ENCODE measurements at regions not wholly inside any gene's neighbourhood (a gene's known extent, or its start where the extent isn't known, plus 50 kb on each side); places are given as distances from the start of the nearest gene placed in this dataset.

- POLR2A ChIA-PET: no interaction called here
- no peak overlapping the region for H3K9ac ChIP-seq
- no peak overlapping the region for H3K4me2 ChIP-seq
These were observed 1133.3 kb downstream of the BCL11B start for GRCh38 chr14:98138666-98139065.

GRCh38 chr14:98140862-98141530 is 1131.0 kb downstream of the BCL11B start:
- TF ChIP-seq RAD21 (IDR thresholded peaks at IDR 0.05; ENCODE audit: low read length): no peak
- TF ChIP-seq RFX5 (IDR thresholded peaks at IDR 0.05; ENCODE audit: low read length): no peak
- TF ChIP-seq RCOR1 (IDR thresholded peaks at IDR 0.05; ENCODE audit: low read length): no peak
- 4% methylated on average over 7 of the region's 7 CpGs for WGBS (ENCODE audit: low lambda C conversion rate)
- DNase-seq: no peak
- Histone ChIP-seq H3K27me3 (ENCODE audit: insufficient read depth) (no peaks in the 10 kb centered on the region), H3K9ac (no peak overlapping the region), H3F3A (replicated peaks; ENCODE audit: insufficient read depth) (no peaks in the 10 kb centered on the region), H2AFZ (ENCODE audit: low read depth) (no peak overlapping the region), H3K36me3 (replicated peaks in 1 of 2; ENCODE audit: control insufficient read depth in 1 of 2, insufficient read depth in 2 of 2, low read length in 1 of 2) (no peaks in the 10 kb centered on the region), H3K4me1 (ENCODE audit: control insufficient read depth in 1 of 2, insufficient read depth in 2 of 2, low read depth in 1 of 2, low read length in 1 of 2) (no peaks in the 10 kb centered on the region), H3K4me2 (no peak overlapping the region), H3K9me2 (no peaks in the 10 kb centered on the region), H3K27ac (ENCODE audit: low read depth in 2 of 2, low read length in 1 of 2) (no peak overlapping the region), H3K79me2 (ENCODE audit: insufficient read depth) (no peaks in the 10 kb centered on the region), H3K9me3 (no peaks in the 10 kb centered on the region), H4K20me1 (ENCODE audit: insufficient read depth) (no peaks in the 10 kb centered on the region), H3K4me3 (ENCODE audit: low read depth in 2 of 2, low read length in 1 of 2) (no peak overlapping the region)
- ChIA-PET CTCF (interaction anchor here (2.2 kb wide), 1 partner anchor 12 kb away, joined by 10 read pairs; no protein-coding TSS in a partner anchor), POLR2A (no interaction called here)

More at GRCh38 chr14:98138666-98139065, 1133.3 kb downstream of the BCL11B start:
- CTCF ChIA-PET: interaction anchor here (1.3 to 2.2 kb wide), 3 partner anchors 9 to 31 kb away, joined by 4 to 10 read pairs (median 5); no protein-coding TSS in a partner anchor
- no peaks in the 10 kb centered on the region for H4K20me1 ChIP-seq (ENCODE audit: insufficient read depth)
- H3K4me3 ChIP-seq (ENCODE audit: low read depth in 2 of 2, low read length in 1 of 2): peak overlapping the region in 1 of 2 experiments; percentile 32; a peak in 1 of 4 replicates
- H3K79me2 ChIP-seq (ENCODE audit: insufficient read depth): no peaks in the 10 kb centered on the region
- no peaks in the 10 kb centered on the region for H3K36me3 ChIP-seq (replicated peaks in 1 of 2; ENCODE audit: control insufficient read depth in 1 of 2, insufficient read depth in 2 of 2, low read length in 1 of 2)
- no peak overlapping the region for H3K27ac ChIP-seq (ENCODE audit: low read depth in 2 of 2, low read length in 1 of 2)
- TF ChIP-seq PBX3 (IDR thresholded peaks at IDR 0.05) (no peak), SMC3 (IDR thresholded peaks at IDR 0.05; ENCODE audit: low read depth, low read length) (0 out of 2 replicates have a peak, but pooled peaks have one; percentile 11), NFIC (IDR thresholded peaks at IDR 0.05; ENCODE audit: borderline replicate concordance) (no peak), CTCF (IDR thresholded peaks at IDR 0.05) (peak; percentile 60), RAD21 (IDR thresholded peaks at IDR 0.05; ENCODE audit: low read length) (peak; percentile 36; the same call in 1 of the 2 replicates)
- 12% methylated on average over 6 of the region's 6 CpGs for WGBS (ENCODE audit: low lambda C conversion rate)
- DNase-seq: peak; percentile 17
- H3K4me1 ChIP-seq (ENCODE audit: control insufficient read depth in 1 of 2, insufficient read depth in 2 of 2, low read depth in 1 of 2, low read length in 1 of 2): no peaks in the 10 kb centered on the region
- no peak overlapping the region for H2AFZ ChIP-seq (ENCODE audit: low read depth)
- H3K9me3 ChIP-seq: no peaks in the 10 kb centered on the region
- no peaks in the 10 kb centered on the region for H3F3A ChIP-seq (replicated peaks; ENCODE audit: insufficient read depth)
- H3K9me2 ChIP-seq: no peaks in the 10 kb centered on the region
- no peaks in the 10 kb centered on the region for H3K27me3 ChIP-seq (ENCODE audit: insufficient read depth)

GRCh38 chr14:98143566-98143965 is 1128.4 kb downstream of the BCL11B start:
- H3F3A ChIP-seq (replicated peaks; ENCODE audit: insufficient read depth): no peaks in the 10 kb centered on the region
- no peaks in the 10 kb centered on the region for H3K9me3 ChIP-seq
- no peak overlapping the region for H3K9ac ChIP-seq
- TF ChIP-seq EP300 (IDR thresholded peaks at IDR 0.05; ENCODE audit: borderline replicate concordance in 1 of 2, low read depth in 1 of 2, low read length in 1 of 2): no peak
- no peak for TF ChIP-seq IRF3 (IDR thresholded peaks at IDR 0.05; ENCODE audit: low read depth, low read length)
- no peak for TF ChIP-seq PBX3 (IDR thresholded peaks at IDR 0.05)
- no peak for TF ChIP-seq MAX (IDR thresholded peaks at IDR 0.05; ENCODE audit: low read depth)
- no peak for TF ChIP-seq CHD2 (IDR thresholded peaks at IDR 0.05; ENCODE audit: low read length, partially characterized antibody)
- no peak for TF ChIP-seq MEF2A (IDR thresholded peaks at IDR 0.05; ENCODE audit: borderline replicate concordance, low read depth)
- TF ChIP-seq RXRA (IDR thresholded peaks at IDR 0.05; ENCODE audit: borderline replicate concordance, low read depth): no peak
- H3K4me2 ChIP-seq: no peak overlapping the region
- POLR2A ChIA-PET: no interaction called here
- no peaks in the 10 kb centered on the region for H3K4me1 ChIP-seq (ENCODE audit: control insufficient read depth in 1 of 2, insufficient read depth in 2 of 2, low read depth in 1 of 2, low read length in 1 of 2)
- H3K36me3 ChIP-seq (replicated peaks in 1 of 2; ENCODE audit: control insufficient read depth in 1 of 2, insufficient read depth in 2 of 2, low read length in 1 of 2): no peaks in the 10 kb centered on the region
- 0% methylated on average over 1 of the region's 1 CpG for whole genome bisulfite sequencing (ENCODE audit: low lambda C conversion rate)
- no peaks in the 10 kb centered on the region for H3K79me2 ChIP-seq (ENCODE audit: insufficient read depth)
- H4K20me1 ChIP-seq (ENCODE audit: insufficient read depth): no peaks in the 10 kb centered on the region
- no peaks in the 10 kb centered on the region for H3K9me2 ChIP-seq
- DNase-seq: no peak
- H3K27me3 ChIP-seq (ENCODE audit: insufficient read depth): no peaks in the 10 kb centered on the region
- no peak overlapping the region for H2AFZ ChIP-seq (ENCODE audit: low read depth)
- no peak overlapping the region for H3K27ac ChIP-seq (ENCODE audit: low read depth in 2 of 2, low read length in 1 of 2)
- H3K4me3 ChIP-seq (ENCODE audit: low read depth in 2 of 2, low read length in 1 of 2): no peak overlapping the region
- CTCF ChIA-PET: interaction anchor here (1.3 kb wide), 1 partner anchor 21 kb away, joined by 4 read pairs; no protein-coding TSS in a partner anchor

Data from SK-N-SH (cell line).